T-helper 1 cell treated with Interleukin-12 subunit alpha and Interleukin-12 subunit beta and Interleukin-4 antibody, amounts not matched to agents 30 μg/mL and 1 μg/mL, for 36 hours (primary cell): ENCODE measurements at regions not wholly inside any gene's neighbourhood (a gene's known extent, or its start where the extent isn't known, plus 50 kb on each side); places are given as distances from the start of the nearest gene placed in this dataset.
"Not testable (repeated sequence)": the region's sequence is repeated elsewhere in the genome, so short reads cannot be mapped to it uniquely, and the experiment has no call there.

Experiments
- H3K27ac Mint-ChIP-seq: one replicate; pipeline ENCODE4 v1.8.0; 2021; ENCODE audit warnings: mild to moderate bottlenecking, mixed read lengths
- H3K27me3 Mint-ChIP-seq: one replicate; pipeline ENCODE4 v1.8.0; 2021; ENCODE audit warnings: low read depth, mixed read lengths
- H3K36me3 Mint-ChIP-seq: one replicate; pipeline ENCODE4 v1.8.0; 2021; ENCODE audit warnings: low read depth, mixed read lengths
- H3K4me1 Mint-ChIP-seq: one replicate; pipeline ENCODE4 v1.8.0; 2021; ENCODE audit warnings: low read depth, mixed read lengths
- H3K4me3 Mint-ChIP-seq: one replicate; pipeline ENCODE4 v1.8.0; 2021; ENCODE audit warnings: mild to moderate bottlenecking, moderate library complexity, mixed read lengths
- H3K9me3 Mint-ChIP-seq: one replicate; pipeline ENCODE4 v1.8.0; 2021; ENCODE audit warnings: mixed read lengths

GRCh38 chr15:24228922-24229321 is 446.7 kb upstream of the NPAP1 start:
- not testable (repeated sequence) for H3K36me3 Mint-ChIP-seq, H3K4me3 Mint-ChIP-seq, H3K27ac Mint-ChIP-seq, H3K4me1 Mint-ChIP-seq, H3K27me3 Mint-ChIP-seq
- H3K9me3 Mint-ChIP-seq = peaks cover 42% of the 10 kb centered on the region

GRCh38 chr15:24233134-24233533 is 442.4 kb upstream of the NPAP1 start:
- H3K27me3 Mint-ChIP-seq, H3K4me3 Mint-ChIP-seq, H3K27ac Mint-ChIP-seq, H3K4me1 Mint-ChIP-seq, H3K36me3 Mint-ChIP-seq: not testable (repeated sequence)
- H3K9me3 Mint-ChIP-seq = peaks cover 33% of the 10 kb centered on the region

- H3K27me3 Mint-ChIP-seq, H3K4me3 Mint-ChIP-seq, H3K4me1 Mint-ChIP-seq, H3K27ac Mint-ChIP-seq, H3K36me3 Mint-ChIP-seq: not testable (repeated sequence)
- H3K9me3 Mint-ChIP-seq = peaks cover 36% of the 10 kb centered on the region
Observed at GRCh38 chr15:24240580-24240979, 435.0 kb upstream of the NPAP1 start.

GRCh38 chr15:24259106-24259505 is 416.5 kb upstream of the NPAP1 start:
- H3K9me3 Mint-ChIP-seq = peaks cover 30% of the 10 kb centered on the region
- H3K4me3 Mint-ChIP-seq, H3K27me3 Mint-ChIP-seq, H3K36me3 Mint-ChIP-seq, H3K27ac Mint-ChIP-seq, H3K4me1 Mint-ChIP-seq: not testable (repeated sequence)

- H3K9me3 Mint-ChIP-seq = peaks cover 26% of the 10 kb centered on the region
- not testable (repeated sequence) for H3K4me1 Mint-ChIP-seq, H3K27ac Mint-ChIP-seq, H3K27me3 Mint-ChIP-seq, H3K4me3 Mint-ChIP-seq, H3K36me3 Mint-ChIP-seq
Observed at GRCh38 chr15:24260407-24260806, 415.2 kb upstream of the NPAP1 start.

- H3K36me3 Mint-ChIP-seq, H3K4me1 Mint-ChIP-seq, H3K27ac Mint-ChIP-seq, H3K27me3 Mint-ChIP-seq, H3K4me3 Mint-ChIP-seq: not testable (repeated sequence)
- H3K9me3 Mint-ChIP-seq = peaks cover 26% of the 10 kb centered on the region
Observed at GRCh38 chr15:24260854-24261253, 414.7 kb upstream of the NPAP1 start.

- H3K36me3 Mint-ChIP-seq, H3K4me1 Mint-ChIP-seq, H3K27ac Mint-ChIP-seq, H3K27me3 Mint-ChIP-seq, H3K4me3 Mint-ChIP-seq: not testable (repeated sequence)
- H3K9me3 Mint-ChIP-seq = peaks cover 26% of the 10 kb centered on the region
Observed at GRCh38 chr15:24268536-24269165, 406.9 kb upstream of the NPAP1 start.

- Mint-ChIP-seq H3K27ac (no peak overlapping the region), H3K9me3 (peaks cover 23% of the 10 kb centered on the region), H3K4me1 (no peaks in the 10 kb centered on the region), H3K27me3 (no peaks in the 10 kb centered on the region), H3K4me3 (no peak overlapping the region), H3K36me3 (no peaks in the 10 kb centered on the region)
Observed at GRCh38 chr15:24269166-24269571, 406.4 kb upstream of the NPAP1 start.

GRCh38 chr15:24269923-24270322 is 405.7 kb upstream of the NPAP1 start:
- Mint-ChIP-seq H3K36me3 (no peaks in the 10 kb centered on the region), H3K9me3 (peaks cover 18% of the 10 kb centered on the region), H3K4me3 (no peak overlapping the region), H3K27ac (no peak overlapping the region), H3K27me3 (no peaks in the 10 kb centered on the region), H3K4me1 (no peaks in the 10 kb centered on the region)

GRCh38 chr15:24271496-24272244 is 403.9 kb upstream of the NPAP1 start:
- H3K36me3 Mint-ChIP-seq, H3K4me1 Mint-ChIP-seq, H3K4me3 Mint-ChIP-seq, H3K27me3 Mint-ChIP-seq, H3K27ac Mint-ChIP-seq: not testable (repeated sequence)
- peaks cover 20% of the 10 kb centered on the region for H3K9me3 Mint-ChIP-seq

GRCh38 chr15:24292837-24293236 is 382.7 kb upstream of the NPAP1 start:
- no peak overlapping the region for H3K27ac Mint-ChIP-seq
- no peaks in the 10 kb centered on the region for H3K4me1 Mint-ChIP-seq
- no peaks in the 10 kb centered on the region for H3K27me3 Mint-ChIP-seq
- no peak overlapping the region for H3K4me3 Mint-ChIP-seq
- no peaks in the 10 kb centered on the region for H3K36me3 Mint-ChIP-seq
- peaks cover 10% of the 10 kb centered on the region for H3K9me3 Mint-ChIP-seq

GRCh38 chr15:24300804-24301368 is 374.7 kb upstream of the NPAP1 start:
- peaks cover 11% of the 10 kb centered on the region for H3K9me3 Mint-ChIP-seq
- H3K4me3 Mint-ChIP-seq, H3K36me3 Mint-ChIP-seq, H3K4me1 Mint-ChIP-seq, H3K27me3 Mint-ChIP-seq, H3K27ac Mint-ChIP-seq: not testable (repeated sequence)

- not testable (repeated sequence) for H3K27ac Mint-ChIP-seq, H3K4me1 Mint-ChIP-seq, H3K27me3 Mint-ChIP-seq, H3K4me3 Mint-ChIP-seq, H3K36me3 Mint-ChIP-seq
- H3K9me3 Mint-ChIP-seq = peaks cover 11% of the 10 kb centered on the region
Observed at GRCh38 chr15:24301999-24302398, 373.6 kb upstream of the NPAP1 start.

- not testable (repeated sequence) for H3K27ac Mint-ChIP-seq, H3K36me3 Mint-ChIP-seq, H3K4me3 Mint-ChIP-seq, H3K4me1 Mint-ChIP-seq, H3K27me3 Mint-ChIP-seq
- peaks cover 11% of the 10 kb centered on the region for H3K9me3 Mint-ChIP-seq
Observed at GRCh38 chr15:24304747-24305146, 370.8 kb upstream of the NPAP1 start.

- not testable (repeated sequence) for H3K4me1 Mint-ChIP-seq, H3K36me3 Mint-ChIP-seq, H3K27ac Mint-ChIP-seq, H3K4me3 Mint-ChIP-seq, H3K27me3 Mint-ChIP-seq
- peaks cover 11% of the 10 kb centered on the region for H3K9me3 Mint-ChIP-seq
Observed at GRCh38 chr15:24305643-24306042, 369.9 kb upstream of the NPAP1 start.
